ENCODE measurements at regions not wholly inside any gene's neighbourhood (a gene's known extent, or its start where the extent isn't known, plus 50 kb on each side); places are given as distances from the start of the nearest gene placed in this dataset.

DNA sequence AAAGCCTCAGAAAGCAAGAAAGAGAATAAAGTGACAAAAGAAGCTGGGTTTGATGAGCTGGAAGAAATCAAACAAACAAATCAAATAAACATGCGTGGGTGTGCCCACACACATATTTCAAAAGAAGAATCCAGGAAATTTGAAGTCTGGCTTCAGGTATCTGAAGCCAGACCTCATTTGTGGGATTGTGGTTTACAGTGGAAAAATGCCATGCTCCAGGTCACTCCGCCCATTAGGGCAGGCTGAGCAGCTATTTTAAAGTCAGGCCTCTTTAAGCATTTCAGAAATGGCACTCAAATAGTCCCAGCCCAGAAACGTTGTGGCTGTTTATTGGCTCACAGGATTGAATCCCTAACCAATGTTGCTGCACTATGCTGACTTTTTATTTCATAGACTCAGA, 226.1 kb upstream of the F9 start:
- DNase-seq (ENCODE audit: low read depth), result no peak
- TF ChIP-seq, protein P1, sequence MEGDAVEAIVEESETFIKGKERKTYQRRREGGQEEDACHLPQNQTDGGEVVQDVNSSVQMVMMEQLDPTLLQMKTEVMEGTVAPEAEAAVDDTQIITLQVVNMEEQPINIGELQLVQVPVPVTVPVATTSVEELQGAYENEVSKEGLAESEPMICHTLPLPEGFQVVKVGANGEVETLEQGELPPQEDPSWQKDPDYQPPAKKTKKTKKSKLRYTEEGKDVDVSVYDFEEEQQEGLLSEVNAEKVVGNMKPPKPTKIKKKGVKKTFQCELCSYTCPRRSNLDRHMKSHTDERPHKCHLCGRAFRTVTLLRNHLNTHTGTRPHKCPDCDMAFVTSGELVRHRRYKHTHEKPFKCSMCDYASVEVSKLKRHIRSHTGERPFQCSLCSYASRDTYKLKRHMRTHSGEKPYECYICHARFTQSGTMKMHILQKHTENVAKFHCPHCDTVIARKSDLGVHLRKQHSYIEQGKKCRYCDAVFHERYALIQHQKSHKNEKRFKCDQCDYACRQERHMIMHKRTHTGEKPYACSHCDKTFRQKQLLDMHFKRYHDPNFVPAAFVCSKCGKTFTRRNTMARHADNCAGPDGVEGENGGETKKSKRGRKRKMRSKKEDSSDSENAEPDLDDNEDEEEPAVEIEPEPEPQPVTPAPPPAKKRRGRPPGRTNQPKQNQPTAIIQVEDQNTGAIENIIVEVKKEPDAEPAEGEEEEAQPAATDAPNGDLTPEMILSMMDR (IDR thresholded peaks at IDR 0.05; ENCODE audit: low read depth, low read length, missing control alignments), result no peak
- no peak overlapping the region for H3K4me3 ChIP-seq (ENCODE audit: low read depth, low read length)

DNA sequence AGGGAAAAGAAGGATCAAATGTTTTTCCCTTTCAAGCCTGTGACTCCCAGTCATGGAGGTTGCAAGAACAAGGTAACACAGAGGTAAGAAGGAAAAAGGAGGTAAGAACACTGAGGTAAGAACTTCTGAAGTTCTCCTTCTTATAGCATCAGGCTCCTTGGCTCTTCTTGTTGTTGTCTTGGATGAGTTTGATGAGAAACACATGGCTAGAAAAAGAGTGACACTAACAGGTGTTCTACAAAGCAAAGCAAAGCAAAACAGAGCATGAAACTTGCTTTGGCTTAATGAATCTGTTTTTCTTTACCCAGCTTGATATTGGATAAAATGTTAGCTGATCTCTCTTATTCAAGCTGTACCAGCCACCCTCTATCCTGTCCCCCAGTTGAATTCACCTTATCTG, 231.2 kb upstream of the F9 start:
- no peak overlapping the region for H3K4me3 ChIP-seq (ENCODE audit: low read depth, low read length)
- DNase-seq (ENCODE audit: low read depth), result no peak
- TF ChIP-seq, protein P1 (IDR thresholded peaks at IDR 0.05; ENCODE audit: low read depth, low read length, missing control alignments), result no peak

DNA sequence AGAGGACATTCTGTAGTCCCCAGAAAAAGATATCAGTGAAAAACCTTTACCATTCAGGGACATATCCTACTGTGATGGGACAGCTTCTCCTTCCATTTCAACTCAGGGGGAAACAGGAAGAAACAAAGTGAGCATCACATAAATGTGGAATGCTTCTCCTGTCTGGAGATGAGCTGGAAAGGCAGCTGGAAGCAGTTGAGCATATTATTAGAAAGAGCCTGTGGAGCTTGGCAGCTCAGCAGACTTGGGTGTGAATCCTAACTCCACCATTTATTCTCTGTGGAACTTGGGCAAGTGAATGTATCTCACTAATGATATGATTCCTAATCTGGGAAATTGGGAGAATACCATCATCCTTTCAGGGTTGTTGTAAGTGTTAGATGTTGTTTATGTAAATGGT, 232.1 kb upstream of the F9 start:
- TF ChIP-seq, protein P1 (IDR thresholded peaks at IDR 0.05; ENCODE audit: low read depth, low read length, missing control alignments), result no peak

DNA sequence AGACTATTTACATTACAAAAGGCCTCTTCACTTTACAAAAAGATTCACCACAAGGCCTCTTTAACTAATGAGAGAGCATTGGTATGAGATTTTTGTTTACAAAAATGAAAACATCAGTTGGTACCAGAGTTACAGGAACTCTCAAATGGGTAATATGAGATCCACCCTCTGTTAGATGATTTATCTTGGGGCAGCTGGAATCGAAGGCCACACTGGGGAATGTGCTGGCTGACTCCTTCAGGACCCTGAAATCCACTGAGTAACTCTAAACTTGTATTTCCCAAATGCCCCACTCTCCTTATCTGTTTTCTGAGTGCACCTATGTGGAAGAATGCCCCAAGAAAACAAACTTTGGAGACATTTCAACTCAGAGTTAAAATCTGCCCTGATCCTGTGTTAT, 232.9 kb upstream of the F9 start:
- TF ChIP-seq, protein P1 (IDR thresholded peaks at IDR 0.05; ENCODE audit: low read depth, low read length, missing control alignments), result no peak
- no peak for DNase-seq (ENCODE audit: low read depth)
- no peak overlapping the region for H3K4me3 ChIP-seq (ENCODE audit: low read depth, low read length)

More for the DNA sequence above, 232.1 kb upstream of the F9 start:
- H3K4me3 ChIP-seq (ENCODE audit: low read depth, low read length), result no peak overlapping the region
- no peak for DNase-seq (ENCODE audit: low read depth)

DNA sequence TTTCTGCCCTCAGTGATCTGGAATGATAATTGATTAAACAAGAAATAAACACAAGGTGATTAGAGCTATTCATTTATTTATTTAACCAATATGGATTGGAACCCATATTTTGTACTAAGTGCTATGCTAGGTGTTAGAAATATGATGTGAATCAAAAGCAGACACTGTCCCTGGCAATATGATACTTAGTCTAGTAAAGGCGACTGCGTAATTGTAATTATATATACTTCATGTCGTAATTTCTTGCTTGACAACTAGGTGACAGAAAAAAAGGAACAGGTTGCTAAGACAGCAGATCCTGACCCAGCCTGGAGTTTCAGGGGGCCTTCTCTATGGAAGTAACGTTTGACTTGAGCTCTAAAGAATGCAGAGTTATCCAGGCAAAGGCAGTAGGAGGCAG, 236.5 kb upstream of the F9 start:
- TF ChIP-seq, protein P1 (IDR thresholded peaks at IDR 0.05; ENCODE audit: low read depth, low read length, missing control alignments), result no peak
- DNase-seq (ENCODE audit: low read depth), result no peak
- H3K4me3 ChIP-seq (ENCODE audit: low read depth, low read length), result no peak overlapping the region

DNA sequence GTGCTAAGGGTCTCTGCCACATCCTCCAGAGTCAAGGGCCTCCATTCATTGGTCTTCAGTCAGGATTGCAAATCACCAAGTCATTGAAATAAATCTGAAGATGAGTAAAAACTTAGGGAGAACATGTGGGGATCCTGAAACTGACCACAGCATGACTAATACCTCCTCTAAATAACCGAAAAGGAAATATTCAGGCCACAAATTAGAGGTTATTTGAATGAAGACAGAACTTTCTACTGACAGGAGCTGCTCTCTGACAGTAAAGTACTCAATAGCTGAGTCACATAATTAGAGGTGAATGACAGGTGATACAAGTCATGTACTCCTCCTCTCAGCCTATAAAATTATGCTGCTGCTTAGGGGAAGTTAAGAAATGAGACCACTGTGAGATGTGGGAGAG, 240.2 kb upstream of the F9 start:
- TF ChIP-seq, protein P1 (IDR thresholded peaks at IDR 0.05; ENCODE audit: low read depth, low read length, missing control alignments), result no peak
- no peak for DNase-seq (ENCODE audit: low read depth)
- H3K4me3 ChIP-seq (ENCODE audit: low read depth, low read length), result no peak overlapping the region

DNA sequence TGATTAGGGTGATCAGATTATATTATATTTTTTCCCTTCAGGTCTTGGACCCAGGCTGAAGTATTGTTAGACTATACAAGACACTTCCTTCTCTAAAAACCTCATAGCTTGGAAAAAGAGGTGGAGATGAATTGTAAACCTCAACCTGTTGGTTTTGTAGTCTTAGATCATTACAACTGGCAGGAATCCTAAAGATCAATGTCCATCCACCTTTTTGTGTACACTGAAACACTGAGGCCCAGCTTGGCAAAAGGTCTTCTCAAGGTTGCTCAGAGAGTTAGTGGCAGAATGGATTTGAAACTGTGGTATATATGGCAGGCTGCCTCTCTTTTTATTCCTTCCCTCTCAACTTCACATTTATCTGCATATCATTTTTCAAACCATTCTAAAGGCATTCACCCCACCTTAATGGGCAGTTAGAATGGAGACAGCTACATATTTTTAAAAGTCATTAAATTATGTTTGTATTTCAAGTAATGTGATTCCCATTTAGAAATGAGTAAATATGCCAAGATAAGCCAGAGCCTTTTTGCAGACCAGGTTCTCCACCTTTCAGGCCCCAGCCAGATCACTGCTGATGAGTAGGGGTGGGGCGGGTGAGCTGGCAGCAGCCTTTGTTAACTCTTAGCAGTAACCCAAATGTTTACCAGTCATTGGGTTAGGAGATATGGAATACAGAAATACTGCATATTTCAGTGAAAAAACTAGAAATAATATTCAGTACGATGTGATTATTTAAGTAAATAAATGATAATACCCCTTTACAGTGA, 243.2 kb upstream of the F9 start:
- TF ChIP-seq, protein P1 (IDR thresholded peaks at IDR 0.05; ENCODE audit: low read depth, low read length, missing control alignments), result no peak
- no peak overlapping the region for H3K4me3 ChIP-seq (ENCODE audit: low read depth, low read length)
- DNase-seq (ENCODE audit: low read depth), result no peak
